ENCODE measurements at regions not wholly inside any gene's neighbourhood (a gene's known extent, or its start where the extent isn't known, plus 50 kb on each side); places are given as distances from the start of the nearest gene placed in this dataset.

GRCh38 chr6:95723638-95724037, 146.3 kb downstream of the MANEA start:
- Histone ChIP-seq H3K9ac (ENCODE audit: insufficient read depth, low read depth, low read length) (no peak overlapping the region), H2AFZ (ENCODE audit: low read length) (no peak overlapping the region), H3K27ac (ENCODE audit: extremely low read length, insufficient read depth, low read length) (no peak overlapping the region), H3K9me3 (ENCODE audit: low read length) (no peaks in the 10 kb centered on the region), H3K79me2 (ENCODE audit: insufficient read depth, low read length) (no peaks in the 10 kb centered on the region), H3K27me3 (ENCODE audit: control insufficient read depth in 1 of 2, insufficient read depth in 2 of 2, low read length in 2 of 2) (no peaks in the 10 kb centered on the region), H3K4me1 (ENCODE audit: insufficient read depth, low read length) (no peaks in the 10 kb centered on the region), H3K36me3 (replicated peaks in 1 of 2; ENCODE audit: control insufficient read depth in 1 of 2, insufficient read depth in 2 of 2, low read length in 2 of 2) (no peaks in the 10 kb centered on the region), H3K4me3 (replicated peaks in 1 of 3; ENCODE audit: insufficient read depth in 1 of 3, low read depth in 2 of 3, low read length in 3 of 3) (no peak overlapping the region), H4K20me1 (ENCODE audit: insufficient read depth, low read length) (no peaks in the 10 kb centered on the region), H3K4me2 (ENCODE audit: low read depth, low read length) (no peak overlapping the region)
- intact Hi-C loops (cut with micrococcal nuclease; ENCODE audit: unreplicated experiment), result no loop called here
- DNase-seq (ENCODE audit: low spot score) (no peak), ATAC-seq (no peak), FAIRE-seq (no peak)
- ChIA-PET POLR2A (no interaction called here), CTCF (ENCODE audit: low intra/inter-chr PET ratio, low total read pairs) (no interaction called here)
- WGBS (ENCODE audit: low lambda C conversion rate), result 7% methylated on average over 2 of the region's 2 CpGs
- TF ChIP-seq ZNF597 (CRISPR knock-in tag; IDR thresholded peaks at IDR 0.05), result no peak
- no peak for TF ChIP-seq SP1 (IDR thresholded peaks at IDR 0.05)
- TF ChIP-seq SP1 (CRISPR knock-in tag; IDR thresholded peaks at IDR 0.05), result no peak
- TF ChIP-seq ZNF850 (CRISPR knock-in tag; conservative IDR thresholded peaks at IDR 0.05), result no peak
- TF ChIP-seq BATF2 (CRISPR knock-in tag; IDR thresholded peaks at IDR 0.05), result no peak
- BruUV-seq (replicated peaks), result no TSS peak
- in situ Hi-C loops (cut with HindIII; ENCODE audit: extremely low pct_ligation_motif_present, low pct_unique_long_range_greater_than_20kb), result no loop called here

- POLR2A ChIA-PET, result no interaction called here
- H3K27me3 ChIP-seq (ENCODE audit: control insufficient read depth in 1 of 2, insufficient read depth in 2 of 2, low read length in 2 of 2), result no peaks in the 10 kb centered on the region
- no peaks in the 10 kb centered on the region for H3K36me3 ChIP-seq (replicated peaks in 1 of 2; ENCODE audit: control insufficient read depth in 1 of 2, insufficient read depth in 2 of 2, low read length in 2 of 2)
- no peak overlapping the region for H2AFZ ChIP-seq (ENCODE audit: low read length)
- no peak for FAIRE-seq
- BruUV-seq (replicated peaks), result no TSS peak
- CTCF ChIA-PET (ENCODE audit: low intra/inter-chr PET ratio, low total read pairs), result no interaction called here
- no peak for DNase-seq (ENCODE audit: low spot score)
- no peak overlapping the region for H3K9ac ChIP-seq (ENCODE audit: insufficient read depth, low read depth, low read length)
- H3K4me1 ChIP-seq (ENCODE audit: insufficient read depth, low read length), result no peaks in the 10 kb centered on the region
- no peak for ATAC-seq
- intact Hi-C loops (cut with micrococcal nuclease; ENCODE audit: unreplicated experiment), result no loop called here
- no peaks in the 10 kb centered on the region for H3K9me3 ChIP-seq (ENCODE audit: low read length)
- H3K4me3 ChIP-seq (replicated peaks in 1 of 3; ENCODE audit: insufficient read depth in 1 of 3, low read depth in 2 of 3, low read length in 3 of 3), result no peak overlapping the region
- H4K20me1 ChIP-seq (ENCODE audit: insufficient read depth, low read length), result no peaks in the 10 kb centered on the region
- H3K79me2 ChIP-seq (ENCODE audit: insufficient read depth, low read length), result no peaks in the 10 kb centered on the region
- WGBS (ENCODE audit: low lambda C conversion rate), result 50% methylated on average over 2 of the region's 2 CpGs
- H3K27ac ChIP-seq (ENCODE audit: extremely low read length, insufficient read depth, low read length), result no peak overlapping the region
- no peak overlapping the region for H3K4me2 ChIP-seq (ENCODE audit: low read depth, low read length)
- in situ Hi-C loops (cut with HindIII; ENCODE audit: extremely low pct_ligation_motif_present, low pct_unique_long_range_greater_than_20kb), result no loop called here
- TF ChIP-seq RBM22 (optimal IDR thresholded peaks at IDR 0.05; ENCODE audit: low read length) (no peak), AHR (CRISPR knock-in tag; IDR thresholded peaks at IDR 0.05) (no peak), SMYD3 (CRISPR knock-in tag; IDR thresholded peaks at IDR 0.05) (no peak), IRF9 (CRISPR knock-in tag; IDR thresholded peaks at IDR 0.05; ENCODE audit: borderline replicate concordance) (no peak), ZNF619 (CRISPR knock-in tag; IDR thresholded peaks at IDR 0.05) (no peak), ZNF276 (CRISPR knock-in tag; IDR thresholded peaks at IDR 0.05; ENCODE audit: low read depth) (no peak)
Measured at GRCh38 chr6:95725344-95725743, 148.0 kb downstream of the MANEA start.

Data from HepG2 (cell line).